ENCODE measurements at regions not wholly inside any gene's neighbourhood (a gene's known extent, or its start where the extent isn't known, plus 50 kb on each side); places are given as distances from the start of the nearest gene placed in this dataset.

GRCh38 chr1:119279456-119280381 lies 88.9 kb upstream of the HAO2 start:
- TF ChIP-seq, protein P1, sequence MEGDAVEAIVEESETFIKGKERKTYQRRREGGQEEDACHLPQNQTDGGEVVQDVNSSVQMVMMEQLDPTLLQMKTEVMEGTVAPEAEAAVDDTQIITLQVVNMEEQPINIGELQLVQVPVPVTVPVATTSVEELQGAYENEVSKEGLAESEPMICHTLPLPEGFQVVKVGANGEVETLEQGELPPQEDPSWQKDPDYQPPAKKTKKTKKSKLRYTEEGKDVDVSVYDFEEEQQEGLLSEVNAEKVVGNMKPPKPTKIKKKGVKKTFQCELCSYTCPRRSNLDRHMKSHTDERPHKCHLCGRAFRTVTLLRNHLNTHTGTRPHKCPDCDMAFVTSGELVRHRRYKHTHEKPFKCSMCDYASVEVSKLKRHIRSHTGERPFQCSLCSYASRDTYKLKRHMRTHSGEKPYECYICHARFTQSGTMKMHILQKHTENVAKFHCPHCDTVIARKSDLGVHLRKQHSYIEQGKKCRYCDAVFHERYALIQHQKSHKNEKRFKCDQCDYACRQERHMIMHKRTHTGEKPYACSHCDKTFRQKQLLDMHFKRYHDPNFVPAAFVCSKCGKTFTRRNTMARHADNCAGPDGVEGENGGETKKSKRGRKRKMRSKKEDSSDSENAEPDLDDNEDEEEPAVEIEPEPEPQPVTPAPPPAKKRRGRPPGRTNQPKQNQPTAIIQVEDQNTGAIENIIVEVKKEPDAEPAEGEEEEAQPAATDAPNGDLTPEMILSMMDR (IDR thresholded peaks at IDR 0.05): no peak
- TF ChIP-seq EZH2 (IDR thresholded peaks at IDR 0.05; ENCODE audit: borderline replicate concordance, insufficient read depth, low read depth, low read length, poor library complexity, severe bottlenecking): no peak

All from B cell (primary cell).